Testis (tissue), 2 donors: ENCODE measurements at regions not wholly inside any gene's neighbourhood (a gene's known extent, or its start where the extent isn't known, plus 50 kb on each side); places are given as distances from the start of the nearest gene placed in this dataset.

Source experiments
- DNase-seq: peaks from one replicate; pipeline ENCODE4 v3.0.0-alpha.2; 2019
- H3K27ac ChIP-seq, 2 donors: fragments of 200-600 bp; sonication (generic); one replicate each; pipeline ENCODE4 v1.5.1; 2019
- H3K27me3 ChIP-seq: fragments of 200-600 bp; sonication (generic); one replicate; pipeline ENCODE4 v1.5.1; 2019
- H3K36me3 ChIP-seq: fragments of 200-600 bp; sonication (generic); one replicate; pipeline ENCODE4 v1.5.1; 2017; ENCODE audit warnings: low read depth; ENCODE audit errors: missing control alignments
- H3K4me1 ChIP-seq: fragments of 200-600 bp; sonication (generic); one replicate; pipeline ENCODE4 v1.5.1; 2019
- H3K4me3 ChIP-seq, 2 donors: fragments of 200-600 bp; sonication (generic); one replicate each; pipeline ENCODE4 v1.5.1; 2017 to 2019
- H3K9me3 ChIP-seq: fragments of 200-600 bp; sonication (generic); one replicate; pipeline ENCODE4 v1.5.1; 2017
- POLR2A ChIP-seq: fragments of 450-650 bp; IDR thresholded peaks from one replicate; pipeline ENCODE4 v1.6.1; 2017; ENCODE audit warnings: antibody characterized with exemption, mild to moderate bottlenecking, moderate library complexity
- WGBS, 2 donors: methylation state at CpG; one replicate each; pipeline ENCODE4 v1.1.5; 2018; 5-methylcytosine and 5-hydroxymethylcytosine counted together
- intact Hi-C: fragments of 100-400 bp; cut with DNase I; formaldehyde crosslinking; loops from one replicate; pipeline ENCODE4 v1.15.1; 2023; ENCODE audit warnings: low total_unique reads
- TF ChIP-seq, protein P1 (sequence below), 3 experiments: fragments of 450-650 bp in 2 of 3; fragments of 200-600 bp in 1 of 3; sonication (generic) in 1 of 3; IDR thresholded peaks; one replicate each; pipeline ENCODE4 v1.5.1; 2016 to 2019; ENCODE audit warnings: antibody characterized with exemption in 3 of 3, mild to moderate bottlenecking in 2 of 3, moderate library complexity in 1 of 3

DNA sequence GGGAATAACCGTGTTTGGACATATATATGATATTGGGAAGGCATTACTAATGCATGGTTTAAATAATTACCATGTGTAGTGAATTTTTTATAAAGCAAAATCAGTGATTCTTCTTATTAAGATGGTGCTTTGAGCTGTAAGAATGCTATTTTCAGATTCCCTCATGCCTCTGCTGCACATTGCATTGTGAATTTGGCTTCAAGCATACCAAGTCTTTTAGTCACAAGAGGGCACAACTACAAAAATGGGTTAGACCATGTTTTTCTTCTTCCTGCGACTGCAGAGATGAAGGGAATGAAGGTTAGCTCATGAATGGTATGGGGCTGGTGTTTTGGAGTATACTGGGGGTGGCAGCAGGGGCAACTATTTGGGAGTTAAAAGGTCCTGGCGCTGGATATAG, 320.1 kb downstream of the SLC4A3 start:
- Histone ChIP-seq H3K4me3 (no peak overlapping the region), H3K36me3 (no peaks in the 10 kb centered on the region), H3K9me3 (no peaks in the 10 kb centered on the region), H3K4me1 (no peaks in the 10 kb centered on the region), H3K27ac (no peak overlapping the region), H3K27me3 (no peaks in the 10 kb centered on the region)
- WGBS, 2 donors = 87 to 92% methylated on average over 3 of the region's 3 CpGs
- no peak for DNase-seq
- TF ChIP-seq POLR2A = no peak
- TF ChIP-seq, protein P1, sequence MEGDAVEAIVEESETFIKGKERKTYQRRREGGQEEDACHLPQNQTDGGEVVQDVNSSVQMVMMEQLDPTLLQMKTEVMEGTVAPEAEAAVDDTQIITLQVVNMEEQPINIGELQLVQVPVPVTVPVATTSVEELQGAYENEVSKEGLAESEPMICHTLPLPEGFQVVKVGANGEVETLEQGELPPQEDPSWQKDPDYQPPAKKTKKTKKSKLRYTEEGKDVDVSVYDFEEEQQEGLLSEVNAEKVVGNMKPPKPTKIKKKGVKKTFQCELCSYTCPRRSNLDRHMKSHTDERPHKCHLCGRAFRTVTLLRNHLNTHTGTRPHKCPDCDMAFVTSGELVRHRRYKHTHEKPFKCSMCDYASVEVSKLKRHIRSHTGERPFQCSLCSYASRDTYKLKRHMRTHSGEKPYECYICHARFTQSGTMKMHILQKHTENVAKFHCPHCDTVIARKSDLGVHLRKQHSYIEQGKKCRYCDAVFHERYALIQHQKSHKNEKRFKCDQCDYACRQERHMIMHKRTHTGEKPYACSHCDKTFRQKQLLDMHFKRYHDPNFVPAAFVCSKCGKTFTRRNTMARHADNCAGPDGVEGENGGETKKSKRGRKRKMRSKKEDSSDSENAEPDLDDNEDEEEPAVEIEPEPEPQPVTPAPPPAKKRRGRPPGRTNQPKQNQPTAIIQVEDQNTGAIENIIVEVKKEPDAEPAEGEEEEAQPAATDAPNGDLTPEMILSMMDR (IDR thresholded peaks at IDR 0.05) = no peak
- intact Hi-C loops = no loop called here

DNA sequence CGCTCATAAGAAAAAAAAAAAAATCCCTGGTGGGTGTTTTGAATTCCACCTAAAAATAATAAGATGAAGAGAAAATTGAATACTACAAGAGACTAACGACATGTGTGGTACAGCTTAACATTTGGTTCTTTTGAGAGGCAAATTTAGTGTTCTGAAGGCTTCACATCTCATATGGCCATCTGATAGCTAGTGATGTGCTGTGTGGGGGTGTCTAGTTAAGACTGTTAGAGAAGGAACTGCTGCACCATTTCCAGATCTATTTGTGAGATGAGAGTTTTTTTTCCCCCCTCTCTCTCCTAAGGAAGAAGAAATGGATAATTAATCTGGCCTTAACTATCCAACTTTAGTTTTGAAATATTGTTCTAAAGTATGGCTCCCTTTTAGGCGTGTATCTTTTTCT, 321.6 kb downstream of the SLC4A3 start:
- intact Hi-C loops = no loop called here
- no peaks in the 10 kb centered on the region for H3K27me3 ChIP-seq
- no peaks in the 10 kb centered on the region for H3K36me3 ChIP-seq

DNA sequence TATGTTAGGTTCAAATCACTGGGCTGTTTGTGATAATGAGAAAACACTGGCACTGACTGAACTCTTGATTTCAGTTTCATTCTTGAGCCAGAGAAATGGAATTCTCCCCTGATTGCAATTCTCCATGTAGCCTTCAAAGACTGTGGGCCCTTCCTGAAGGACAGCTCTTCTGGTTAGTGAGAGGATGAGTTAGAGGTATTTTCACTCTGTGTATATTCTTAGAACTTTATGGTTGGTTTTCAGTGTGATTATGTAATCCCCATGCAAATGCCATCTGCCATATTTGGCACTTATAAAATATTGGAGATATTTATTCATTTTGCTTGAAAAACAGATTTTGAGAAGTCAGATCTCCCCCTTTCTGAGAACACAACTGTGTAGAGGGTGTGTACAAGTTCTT, 323.7 kb downstream of the SLC4A3 start:
- H3K27ac ChIP-seq = no peak overlapping the region
- no peak overlapping the region for H3K4me3 ChIP-seq
- no peaks in the 10 kb centered on the region for H3K36me3 ChIP-seq
- no peaks in the 10 kb centered on the region for H3K27me3 ChIP-seq
- intact Hi-C loops = no loop called here
- H3K9me3 ChIP-seq = no peaks in the 10 kb centered on the region
- no peaks in the 10 kb centered on the region for H3K4me1 ChIP-seq
- TF ChIP-seq POLR2A = no peak
- TF ChIP-seq, protein P1 (IDR thresholded peaks at IDR 0.05) = no peak
- DNase-seq = no peak

More for the DNA sequence above, 321.6 kb downstream of the SLC4A3 start:
- TF ChIP-seq, protein P1 (IDR thresholded peaks at IDR 0.05) = no peak
- no peak for TF ChIP-seq POLR2A
- no peak for DNase-seq
- no peaks in the 10 kb centered on the region for H3K4me1 ChIP-seq
- H3K4me3 ChIP-seq = no peak overlapping the region
- H3K9me3 ChIP-seq = no peaks in the 10 kb centered on the region
- WGBS, 2 donors = 79 to 85% methylated on average over 3 of the region's 3 CpGs
- H3K27ac ChIP-seq = no peak overlapping the region

DNA sequence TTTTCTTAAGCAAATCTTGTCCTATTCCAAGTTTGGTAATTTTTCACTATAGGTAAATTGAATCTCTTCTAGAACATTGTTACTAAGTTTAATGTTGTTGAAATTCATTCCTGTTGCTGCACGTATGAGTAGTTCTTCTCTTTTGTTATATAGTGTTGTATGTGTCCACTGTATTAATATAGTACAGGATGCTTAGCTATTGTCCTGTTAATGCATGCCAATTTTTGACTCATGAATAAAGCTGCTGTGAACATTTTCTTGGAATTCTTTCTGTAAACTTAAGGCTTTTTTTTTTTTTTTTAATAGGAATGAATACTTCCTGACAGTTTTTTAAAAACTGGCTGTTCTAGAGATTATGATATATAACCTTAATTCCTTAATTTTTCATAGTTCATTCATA, 326.9 kb downstream of the SLC4A3 start:
- Histone ChIP-seq H3K9me3 (no peaks in the 10 kb centered on the region), H3K27me3 (no peaks in the 10 kb centered on the region), H3K36me3 (no peaks in the 10 kb centered on the region), H3K4me3 (no peak overlapping the region), H3K27ac (no peak overlapping the region), H3K4me1 (no peaks in the 10 kb centered on the region)
- intact Hi-C loops = no loop called here
- 44 to 74% methylated on average over 1 of the region's 1 CpG for WGBS, 2 donors
- no peak for DNase-seq
- TF ChIP-seq, protein P1 (IDR thresholded peaks at IDR 0.05) = no peak
- TF ChIP-seq POLR2A = no peak

DNA sequence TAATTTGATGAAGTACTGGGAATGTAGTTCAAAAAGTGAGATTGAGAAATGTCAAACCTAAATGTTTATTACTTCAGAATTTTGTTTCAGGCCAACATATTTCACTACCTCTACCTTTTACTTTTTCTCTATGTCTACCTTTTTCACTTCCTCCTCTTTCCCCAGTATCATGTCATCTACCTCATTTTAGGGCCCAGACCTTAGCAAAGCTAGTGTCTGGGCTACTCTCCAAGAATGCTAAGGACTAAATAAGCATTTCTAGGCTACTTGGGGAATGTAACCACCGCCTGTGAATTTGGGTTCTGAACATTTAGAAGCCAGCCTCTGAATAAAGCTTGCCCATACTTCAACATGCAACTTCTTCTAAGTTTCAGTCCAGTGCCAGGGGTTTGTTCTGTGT, 330.4 kb downstream of the SLC4A3 start:
- DNase-seq = no peak
- no peaks in the 10 kb centered on the region for H3K36me3 ChIP-seq
- TF ChIP-seq POLR2A = no peak
- TF ChIP-seq, protein P1 (IDR thresholded peaks at IDR 0.05) = no peak
- intact Hi-C loops = no loop called here
- H3K27ac ChIP-seq = no peak overlapping the region
- no peaks in the 10 kb centered on the region for H3K4me1 ChIP-seq
- H3K27me3 ChIP-seq = no peaks in the 10 kb centered on the region
- 89 to 100% methylated on average over 1 of the region's 1 CpG for WGBS, 2 donors
- no peak overlapping the region for H3K4me3 ChIP-seq
- no peaks in the 10 kb centered on the region for H3K9me3 ChIP-seq
